Endothelial cell of umbilical vein (primary cell): ENCODE measurements at regions not wholly inside any gene's neighbourhood (a gene's known extent, or its start where the extent isn't known, plus 50 kb on each side); places are given as distances from the start of the nearest gene placed in this dataset.

Source experiments
- BruUV-seq: library from RNA; stranded (reverse); fragments of 400-500 nt; replicated peaks from 2 replicates; lab custom pipeline; 2021; lab: Mats Ljungman, UMichigan
- CTCF ChIA-PET: fragments of 300-600, 350-600 bp; sonication (Branson Sonifier 250); formaldehyde crosslinking; loops from one replicate; lab custom pipeline; 2021; ENCODE audit warnings: antibody characterized with exemption, inconsistent platforms; lab: Charles Lee
- POLR2A ChIA-PET: fragments of 300-600, 350-600 bp; sonication (Branson Sonifier 250); formaldehyde crosslinking; loops from one replicate; lab custom pipeline; 2021; ENCODE audit warnings: antibody characterized with exemption, inconsistent platforms; lab: Charles Lee
- DNase-seq: peaks from one replicate; pipeline ENCODE4 v3.0.0-alpha.2; 2011; ENCODE audit warnings: low read depth, low spot score
- FAIRE-seq: peaks from 2 replicates; lab custom pipeline; 2011; peaks lifted over from hg19 to GRCh38; lab: Jason Lieb, UNC
- H2AFZ ChIP-seq: 2 replicates; pipeline ENCODE4 v1.6.0; 2012; ENCODE audit warnings: low read depth, low read length, control low read depth, inconsistent platforms
- H3K27ac ChIP-seq: 2 replicates; pipeline ENCODE4 v1.5.1; 2011; ENCODE audit warnings: low read depth, mild to moderate bottlenecking, control low read depth, low read length, moderate library complexity; ENCODE audit not compliant: insufficient read depth
- H3K27me3 ChIP-seq, 2 experiments: 2 replicates each; pipeline versions ENCODE4 v1.6.0 to v1.6.1; 2011; ENCODE audit warnings: low read length in 2 of 2, mixed read lengths in 1 of 2; ENCODE audit not compliant: control insufficient read depth in 2 of 2, insufficient read depth in 2 of 2
- H3K36me3 ChIP-seq, 2 experiments: 2 replicates in 1 of 2; 3 replicates in 1 of 2; pipeline ENCODE4 v1.5.1; 2011; ENCODE audit warnings: low read length in 2 of 2, mild to moderate bottlenecking in 1 of 2, moderate library complexity in 1 of 2; ENCODE audit not compliant: control insufficient read depth in 2 of 2, insufficient read depth in 2 of 2; ENCODE audit errors: extremely low read depth in 1 of 2
- H3K4me1 ChIP-seq: 3 replicates; pipeline ENCODE4 v1.5.1; 2011; ENCODE audit warnings: mild to moderate bottlenecking, low read length; ENCODE audit not compliant: control insufficient read depth, insufficient read depth; ENCODE audit errors: extremely low read depth
- H3K4me2 ChIP-seq: 2 replicates; pipeline ENCODE4 v1.6.1; 2011; ENCODE audit warnings: low read length, control low read depth, mixed read lengths; ENCODE audit not compliant: insufficient read depth
- H3K4me3 ChIP-seq, 3 experiments: fragments of 200-600 bp in 1 of 3; sonication (generic), shearing (Covaris generic) in 1 of 3; replicated peaks in 1 of 3; 2 replicates each; pipeline ENCODE4 v1.5.1; 2011 to 2016; ENCODE audit warnings: control low read depth in 3 of 3, low read length in 3 of 3, mild to moderate bottlenecking in 2 of 3, inconsistent platforms in 1 of 3, low read depth in 1 of 3, moderate library complexity in 1 of 3; ENCODE audit not compliant: insufficient read depth in 1 of 3
- H3K79me2 ChIP-seq: 2 replicates; pipeline ENCODE4 v1.6.0; 2012; ENCODE audit warnings: low read length, inconsistent platforms; ENCODE audit not compliant: control insufficient read depth, insufficient read depth
- H3K9ac ChIP-seq: replicated peaks from 2 replicates; pipeline ENCODE3; 2011; ENCODE audit warnings: low read length, control low read depth; ENCODE audit not compliant: insufficient read depth; ENCODE audit errors: extremely low read depth
- H3K9me1 ChIP-seq: replicated peaks from 3 replicates; pipeline ENCODE4 v1.6.0; 2011; ENCODE audit warnings: mild to moderate bottlenecking, low read length; ENCODE audit not compliant: control insufficient read depth, insufficient read depth; ENCODE audit errors: extremely low read depth
- H3K9me3 ChIP-seq: replicated peaks from 2 replicates; pipeline ENCODE4 v1.5.1; 2012; ENCODE audit warnings: low read length, inconsistent platforms; ENCODE audit not compliant: control insufficient read depth, insufficient read depth
- H4K20me1 ChIP-seq: replicated peaks from 2 replicates; pipeline ENCODE3; 2011; ENCODE audit warnings: mild to moderate bottlenecking, low read length; ENCODE audit not compliant: control insufficient read depth, insufficient read depth; ENCODE audit errors: extremely low read depth
- CTCF ChIP-seq, 2 donors: IDR thresholded peaks; 1 replicate in 1 of 2; 2 replicates in 1 of 2; pipeline ENCODE4 v1.5.1; 2011; ENCODE audit warnings: low read length in 2 of 2, mild to moderate bottlenecking in 2 of 2, moderate library complexity in 2 of 2, control low read depth in 1 of 2, inconsistent platforms in 1 of 2, low read depth in 1 of 2; ENCODE audit not compliant: insufficient read depth in 1 of 2; ENCODE audit errors: extremely low read depth in 1 of 2
- EZH2 ChIP-seq: IDR thresholded peaks from 2 replicates; pipeline ENCODE4 v1.6.1; 2012; ENCODE audit warnings: borderline replicate concordance, low read depth, mild to moderate bottlenecking, moderate library complexity, low read length, inconsistent platforms; ENCODE audit not compliant: severe bottlenecking
- FOS ChIP-seq: IDR thresholded peaks from 2 replicates; pipeline ENCODE4 v1.6.1; 2011; ENCODE audit warnings: mild to moderate bottlenecking, low read length, moderate library complexity, borderline replicate concordance; ENCODE audit not compliant: insufficient read depth
- GATA2 ChIP-seq: IDR thresholded peaks from 2 replicates; pipeline ENCODE4 v1.7.0; 2011; ENCODE audit warnings: low read depth, mild to moderate bottlenecking, moderate library complexity, mixed read lengths, low read length; ENCODE audit not compliant: insufficient read length, insufficient read depth
- JUN ChIP-seq: IDR thresholded peaks from 2 replicates; pipeline ENCODE4 v1.6.1; 2011; ENCODE audit warnings: borderline replicate concordance, low read depth; ENCODE audit not compliant: insufficient read length, insufficient read depth
- MAX ChIP-seq: IDR thresholded peaks from 2 replicates; pipeline ENCODE4 v1.6.1; 2011; ENCODE audit not compliant: insufficient read depth, insufficient read length
- MYC ChIP-seq: IDR thresholded peaks from one replicate; pipeline ENCODE4 v1.6.1; 2011; ENCODE audit warnings: mild to moderate bottlenecking, low read depth, low read length
- POLR2A ChIP-seq: IDR thresholded peaks from 2 replicates; pipeline ENCODE4 v1.6.1; 2012; ENCODE audit warnings: low read depth, mild to moderate bottlenecking, control low read depth, low read length
- POLR2AphosphoS5 ChIP-seq: IDR thresholded peaks from 2 replicates; pipeline ENCODE4 v1.6.1; 2012; ENCODE audit warnings: low read depth, mild to moderate bottlenecking, control low read depth, low read length, moderate library complexity; ENCODE audit not compliant: insufficient read depth
- dilution Hi-C: fragments of 300-500 bp; cut with MboI; formaldehyde crosslinking; loops from one replicate; pipeline ENCODE4 v1.15.0; 2019; ENCODE audit warnings: low sequenced_read_pairs; ENCODE audit not compliant: extremely low pct_ligation_motif_present
- intact Hi-C: fragments of 100-400 bp; cut with micrococcal nuclease; formaldehyde crosslinking; loops from one replicate; pipeline ENCODE4 v1.10.0; 2022

- POLR2A ChIA-PET = no interaction called here
- no peak overlapping the region for H2AFZ ChIP-seq
- no TSS peak for BruUV-seq
Observed at GRCh38 chr5:135704616-135705015, 125.8 kb upstream of the CXCL14 start.

More at GRCh38 chr5:135704616-135705015, 125.8 kb upstream of the CXCL14 start:
- no peak overlapping the region for H3K4me2 ChIP-seq
- H3K79me2 ChIP-seq = no peaks in the 10 kb centered on the region
- no peak overlapping the region for H3K27ac ChIP-seq
- H3K4me1 ChIP-seq = no peaks in the 10 kb centered on the region
- CTCF ChIA-PET = no interaction called here
- dilution Hi-C loops (no loop called here), intact Hi-C loops (no loop called here)
- FAIRE-seq (no peak), DNase-seq (no peak)
- H3K9me1 ChIP-seq = no peaks in the 10 kb centered on the region
- H3K36me3 ChIP-seq = no peaks in the 10 kb centered on the region
- no peaks in the 10 kb centered on the region for H4K20me1 ChIP-seq
- no peak for TF ChIP-seq EZH2
- TF ChIP-seq MAX = no peak
- no peak for TF ChIP-seq MYC
- no peak for TF ChIP-seq GATA2
- TF ChIP-seq POLR2AphosphoS5 = no peak
- no peak for TF ChIP-seq POLR2A
- TF ChIP-seq JUN = no peak
- TF ChIP-seq CTCF (IDR thresholded peaks at IDR 0.05; ENCODE audit: extremely low read depth in 1 of 2, insufficient read depth in 1 of 2, low read depth in 1 of 2, low read length in 2 of 2) = no peak
- TF ChIP-seq FOS = no peak
- H3K9ac ChIP-seq = no peak overlapping the region
- H3K27me3 ChIP-seq = no peaks in the 10 kb centered on the region
- no peaks in the 10 kb centered on the region for H3K9me3 ChIP-seq
- H3K4me3 ChIP-seq = no peak overlapping the region
